HG02870 (cell line): ENCODE measurements at regions not wholly inside any gene's neighbourhood (a gene's known extent, or its start where the extent isn't known, plus 50 kb on each side); places are given as distances from the start of the nearest gene placed in this dataset.

ENCODE experiments used
- ATAC-seq: cut with Tn5 transposase; IDR thresholded peaks from one replicate; pipeline ENCODE4 v1.9.1; 2021; ENCODE audit warnings: mild to moderate bottlenecking, moderate library complexity; ENCODE audit not compliant: unreplicated experiment

GRCh38 chr12:108029051-108029835 lies 99.8 kb upstream of the WSCD2 start:
- ATAC-seq = no peak

DNA sequence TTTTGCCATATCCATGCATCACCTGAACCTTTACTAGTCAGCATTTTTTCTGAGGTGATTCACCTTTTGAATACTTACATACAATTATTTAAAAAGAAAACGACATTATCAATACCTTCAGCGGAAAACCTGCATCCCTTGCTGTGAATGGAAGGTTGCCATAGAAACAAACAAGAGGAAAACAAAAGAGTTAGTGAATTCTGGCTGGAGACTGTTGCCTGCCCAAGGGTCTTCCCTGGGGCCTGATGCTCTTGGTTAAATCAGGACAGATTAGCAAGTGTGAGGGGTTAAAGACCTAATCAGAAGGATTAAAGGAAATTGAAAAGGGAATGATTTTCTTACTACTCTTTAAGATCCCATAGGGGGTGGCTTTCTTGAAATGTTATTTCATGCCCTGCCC lies 96.0 kb upstream of the WSCD2 start:
- ATAC-seq = no peak

- ATAC-seq = no peak
Measured at GRCh38 chr12:108035372-108035771, 93.7 kb upstream of the WSCD2 start.

DNA sequence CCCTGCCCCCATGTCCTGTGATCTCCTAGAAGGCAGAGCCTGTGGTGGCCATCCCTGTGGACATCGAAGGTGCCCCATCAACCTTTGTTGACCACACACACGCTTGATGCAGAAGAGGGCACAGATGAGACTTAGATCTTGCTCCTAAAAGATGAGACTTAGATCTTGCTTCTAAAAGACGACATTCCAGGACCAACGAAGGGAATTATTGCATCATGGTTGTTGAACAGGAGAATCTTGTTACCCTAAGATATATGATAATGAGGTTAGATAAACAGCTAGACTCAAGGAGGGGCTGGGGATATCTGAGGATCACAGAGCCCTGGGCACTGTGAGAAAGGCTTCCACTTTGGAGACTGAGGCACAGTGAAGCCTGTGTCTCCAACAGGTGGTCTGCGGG lies 91.1 kb upstream of the WSCD2 start:
- no peak for ATAC-seq

GRCh38 chr12:108039794-108040193 lies 89.3 kb upstream of the WSCD2 start:
- no peak for ATAC-seq

- ATAC-seq = no peak
Measured at GRCh38 chr12:108040947-108041346, 88.1 kb upstream of the WSCD2 start.

GRCh38 chr12:108043286-108043685 lies 85.8 kb upstream of the WSCD2 start:
- ATAC-seq = no peak

DNA sequence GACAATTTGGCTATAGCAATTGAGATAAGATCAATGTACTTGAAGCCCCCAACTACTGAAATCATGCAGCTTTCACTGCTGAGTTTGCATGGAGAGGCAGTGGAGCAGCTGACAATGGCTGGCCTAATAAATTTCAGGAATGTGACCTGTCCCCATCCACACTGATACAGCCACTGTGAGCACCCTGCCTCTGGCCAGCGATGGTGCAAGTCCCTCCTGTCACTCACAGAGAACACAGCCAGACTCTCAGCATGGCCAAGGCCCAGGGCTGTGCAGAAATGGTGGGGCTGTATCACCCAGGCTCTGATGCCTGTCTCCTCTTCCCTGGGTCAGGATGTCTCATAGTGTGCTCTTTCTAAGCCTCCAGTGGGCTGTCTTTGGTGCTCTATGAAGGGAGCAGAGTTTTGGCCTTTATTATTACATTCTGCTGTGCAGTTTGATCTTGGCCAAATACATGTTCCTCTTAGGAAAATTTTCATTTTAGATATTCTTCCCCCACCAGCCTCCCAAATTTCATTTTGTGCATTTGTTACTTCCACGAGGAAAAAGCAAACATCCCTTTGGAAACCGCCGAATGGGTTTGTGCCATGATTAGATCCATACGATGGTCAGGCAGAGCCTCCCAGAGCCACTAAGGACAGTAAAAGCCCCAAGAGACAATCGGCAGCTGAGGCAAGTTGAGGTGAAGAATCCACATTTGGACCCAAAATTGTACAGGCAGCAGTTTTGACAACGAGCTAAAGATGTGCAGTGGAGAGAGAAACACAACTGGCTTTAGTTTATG lies 85.1 kb upstream of the WSCD2 start:
- no peak for ATAC-seq

DNA sequence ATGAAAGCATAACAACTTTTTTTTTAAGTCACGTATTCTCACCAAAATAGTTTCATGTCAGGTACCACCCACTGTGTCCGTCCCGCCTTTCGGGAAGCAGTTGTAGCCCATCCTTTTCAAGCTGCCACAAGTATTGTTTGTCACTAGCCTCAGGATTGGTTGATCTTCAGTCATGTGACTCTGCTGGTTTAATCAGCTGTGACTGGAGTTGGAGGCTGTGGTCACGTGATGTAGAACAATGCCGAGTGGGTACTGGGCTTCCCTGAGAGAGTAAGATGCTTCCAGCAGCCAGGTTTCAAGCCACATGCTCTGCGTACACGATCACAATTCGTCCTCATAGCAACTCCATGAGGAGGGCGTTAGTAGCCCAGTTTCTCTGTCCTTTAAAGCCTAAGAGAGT lies 83.0 kb upstream of the WSCD2 start:
- no peak for ATAC-seq

DNA sequence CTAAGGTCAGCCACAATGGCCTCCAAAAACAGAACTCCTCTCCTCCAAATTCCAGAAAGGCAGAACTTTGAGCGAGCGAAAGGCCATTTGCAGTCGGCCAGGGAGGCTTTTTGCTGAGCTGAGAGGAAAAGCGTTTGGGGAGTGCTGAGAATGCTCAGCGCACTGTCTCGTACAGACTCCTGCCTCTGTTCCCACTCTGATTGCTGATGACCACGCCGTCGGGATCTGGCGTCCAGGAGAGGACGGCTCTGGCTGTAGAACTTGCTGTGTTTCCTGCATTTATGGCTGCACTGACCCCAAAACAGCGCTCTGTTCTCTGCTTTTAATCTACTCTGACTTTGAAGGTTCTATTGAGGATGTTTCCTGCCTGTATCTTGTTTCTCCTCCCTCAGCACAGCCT lies 82.4 kb upstream of the WSCD2 start:
- ATAC-seq = no peak

GRCh38 chr12:108047071-108047550 lies 82.0 kb upstream of the WSCD2 start:
- no peak for ATAC-seq

DNA sequence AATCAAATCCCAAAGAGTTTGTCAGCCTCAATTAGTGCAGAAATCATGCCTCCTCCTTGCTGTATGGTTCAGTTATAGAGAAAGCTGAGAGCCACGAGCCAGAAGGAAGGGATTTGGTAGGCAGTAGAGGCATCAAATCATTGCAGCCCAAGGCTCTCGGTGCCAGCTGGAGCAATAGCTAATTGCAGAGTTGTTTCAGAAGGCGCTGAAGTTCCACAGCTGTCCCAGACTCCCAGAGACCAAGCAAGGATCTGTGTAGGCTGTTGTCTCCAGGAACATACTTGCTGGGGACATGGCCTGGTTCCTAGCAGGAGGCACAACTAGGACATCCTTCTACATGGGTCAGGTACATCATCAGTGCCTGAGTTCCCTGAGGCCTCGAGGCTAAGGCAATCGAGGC lies 80.4 kb upstream of the WSCD2 start:
- no peak for ATAC-seq

DNA sequence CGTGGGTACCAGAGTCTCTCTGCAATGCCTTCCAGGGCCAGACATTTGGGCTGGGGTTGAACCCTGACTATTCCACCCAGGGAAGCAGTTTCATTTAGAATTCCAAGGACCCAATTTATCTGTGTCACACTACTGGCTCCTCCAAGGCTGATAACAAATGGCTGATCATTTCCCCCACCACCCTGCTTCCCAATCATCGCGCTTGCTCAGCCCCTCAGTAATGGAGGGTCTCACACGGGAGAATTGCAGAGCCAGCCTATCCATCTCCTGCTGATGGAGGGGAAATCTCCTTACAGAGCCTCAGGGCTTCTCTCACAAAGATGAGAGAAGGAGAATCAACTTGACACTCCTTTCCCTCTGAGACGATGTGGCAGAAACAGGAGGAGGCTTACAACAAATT lies 78.4 kb upstream of the WSCD2 start:
- no peak for ATAC-seq

- no peak for ATAC-seq
Measured at GRCh38 chr12:108052260-108052659, 76.8 kb upstream of the WSCD2 start.

GRCh38 chr12:108053512-108053911 lies 75.6 kb upstream of the WSCD2 start:
- no peak for ATAC-seq

- no peak for ATAC-seq
Measured at GRCh38 chr12:108054496-108054895, 74.6 kb upstream of the WSCD2 start.

DNA sequence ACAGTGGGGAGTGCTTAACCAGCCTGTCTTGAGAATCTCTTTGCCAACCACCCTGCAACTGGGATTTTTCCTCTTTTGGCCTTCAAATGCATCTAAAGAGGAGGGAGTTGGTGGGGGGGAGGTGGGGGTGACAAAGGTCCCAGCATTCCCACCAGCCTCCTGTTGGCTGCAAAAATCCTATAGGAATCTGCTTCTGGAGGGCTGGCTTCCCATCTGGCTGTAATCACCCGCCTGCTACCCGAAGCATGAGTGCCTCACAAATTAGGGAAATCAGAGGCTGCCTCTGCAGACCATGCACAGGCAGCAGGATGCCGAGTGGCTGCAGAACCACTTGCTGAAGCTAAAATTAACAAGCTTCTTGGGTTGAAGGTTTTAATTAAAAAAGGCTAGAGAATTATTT lies 73.9 kb upstream of the WSCD2 start:
- ATAC-seq = no peak

DNA sequence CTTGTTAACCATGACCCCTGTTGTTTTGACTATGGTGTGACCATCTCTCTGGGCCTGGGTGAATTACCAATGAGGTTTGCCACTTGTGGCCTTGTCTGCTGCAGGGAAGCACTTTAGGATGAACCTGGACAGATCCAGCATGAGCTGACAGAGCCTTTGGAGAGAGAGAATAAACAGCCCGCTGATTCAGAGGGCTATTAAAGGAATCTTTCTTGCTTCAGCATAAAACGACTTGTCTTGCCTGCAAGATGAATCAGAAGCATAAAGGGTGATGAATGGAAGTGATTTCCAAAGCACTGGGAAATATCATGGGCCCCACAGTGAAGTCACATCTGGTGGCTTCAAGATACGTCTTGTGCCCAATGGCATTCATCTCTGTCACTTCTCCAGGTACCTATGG lies 69.0 kb upstream of the WSCD2 start:
- no peak for ATAC-seq

GRCh38 chr12:108060903-108061302 lies 68.2 kb upstream of the WSCD2 start:
- ATAC-seq = no peak

DNA sequence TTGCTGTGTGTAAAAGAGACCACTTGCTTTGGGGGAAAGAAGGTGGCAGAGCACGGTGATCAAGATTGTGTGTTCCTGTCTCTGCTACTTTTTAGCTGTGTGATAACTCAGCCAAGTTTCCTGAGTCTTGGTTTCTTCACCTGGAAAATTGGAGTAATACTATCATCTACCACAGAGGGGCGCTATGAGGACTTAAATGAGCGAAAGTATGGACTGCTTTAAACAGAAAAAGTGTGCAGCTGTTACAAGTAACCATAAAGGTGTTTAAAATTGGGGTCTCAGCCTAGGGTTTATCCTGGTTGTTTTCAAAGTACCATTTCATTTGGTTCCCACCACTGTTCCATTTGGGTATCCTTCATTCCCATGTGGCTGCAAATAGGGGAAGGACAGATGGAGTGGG lies 65.9 kb upstream of the WSCD2 start:
- ATAC-seq = no peak

DNA sequence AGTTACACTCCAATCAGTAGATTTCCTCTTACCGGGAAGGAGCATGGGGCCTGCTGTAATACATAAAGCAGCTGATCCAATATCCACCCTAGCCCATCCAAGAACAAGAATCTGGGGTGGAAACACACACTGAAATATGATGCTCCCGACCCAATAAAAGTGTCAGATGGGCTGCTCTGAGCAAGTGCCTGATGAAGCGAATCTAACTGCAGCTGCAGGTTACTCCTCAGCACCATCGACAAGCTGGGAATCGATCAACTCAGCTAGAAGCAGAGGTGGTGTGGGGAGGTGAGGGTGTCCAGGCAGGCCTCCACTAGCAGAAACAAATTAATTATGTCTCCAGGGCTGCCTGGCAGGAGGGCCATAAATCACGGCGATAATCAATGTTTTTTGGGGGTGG lies 64.0 kb upstream of the WSCD2 start:
- no peak for ATAC-seq
